Vagina (tissue), 2 donors: ENCODE measurements at regions not wholly inside any gene's neighbourhood (a gene's known extent, or its start where the extent isn't known, plus 50 kb on each side); places are given as distances from the start of the nearest gene placed in this dataset.

Experiments used
- DNase-seq, 2 donors: peaks; one replicate each; pipeline ENCODE4 v3.0.0-alpha.2; 2017; ENCODE audit errors: extremely low spot score in 2 of 2
- H3K27ac ChIP-seq: fragments of 200-600 bp; sonication (generic); one replicate; pipeline ENCODE4 v1.5.1; 2019
- H3K27me3 ChIP-seq: fragments of 200-600 bp; sonication (generic); one replicate; pipeline ENCODE4 v1.5.1; 2019
- H3K36me3 ChIP-seq, 2 donors: fragments of 200-600 bp; sonication (generic); one replicate each; pipeline ENCODE4 v1.5.1; 2017 to 2019
- H3K4me1 ChIP-seq: fragments of 200-600 bp; sonication (generic); one replicate; pipeline ENCODE4 v1.5.1; 2019
- H3K4me3 ChIP-seq, 2 donors: fragments of 200-600 bp; sonication (generic); 1 replicate in 1 of 2; 2 replicates in 1 of 2; pipeline ENCODE4 v1.5.1; 2016 to 2019
- H3K9me3 ChIP-seq: fragments of 200-600 bp; sonication (generic); one replicate; pipeline ENCODE4 v1.5.1; 2019
- POLR2A ChIP-seq, 2 donors: fragments of 450-650 bp; IDR thresholded peaks; one replicate each; pipeline ENCODE4 v1.6.1; 2017; ENCODE audit warnings: antibody characterized with exemption in 2 of 2, mild to moderate bottlenecking in 2 of 2, moderate library complexity in 2 of 2
- POLR2AphosphoS5 ChIP-seq, 2 donors: sonication (generic); formaldehyde crosslinking; IDR thresholded peaks; one replicate each; pipeline ENCODE4 v1.9.0; 2017; ENCODE audit warnings: antibody characterized with exemption in 2 of 2, mild to moderate bottlenecking in 2 of 2, low read depth in 1 of 2; ENCODE audit not compliant: insufficient read depth in 1 of 2
- intact Hi-C: fragments of 100-400 bp; cut with DNase I; formaldehyde crosslinking; loops from one replicate; pipeline ENCODE4 v1.15.1; 2023
- TF ChIP-seq, protein P1 (sequence below), 3 experiments: fragments of 450-650 bp in 2 of 3; fragments of 200-600 bp in 1 of 3; sonication (generic) in 1 of 3; IDR thresholded peaks; one replicate each; pipeline ENCODE4 v1.5.1; 2017 to 2019; ENCODE audit warnings: antibody characterized with exemption in 3 of 3, mild to moderate bottlenecking in 2 of 3, moderate library complexity in 2 of 3

DNA sequence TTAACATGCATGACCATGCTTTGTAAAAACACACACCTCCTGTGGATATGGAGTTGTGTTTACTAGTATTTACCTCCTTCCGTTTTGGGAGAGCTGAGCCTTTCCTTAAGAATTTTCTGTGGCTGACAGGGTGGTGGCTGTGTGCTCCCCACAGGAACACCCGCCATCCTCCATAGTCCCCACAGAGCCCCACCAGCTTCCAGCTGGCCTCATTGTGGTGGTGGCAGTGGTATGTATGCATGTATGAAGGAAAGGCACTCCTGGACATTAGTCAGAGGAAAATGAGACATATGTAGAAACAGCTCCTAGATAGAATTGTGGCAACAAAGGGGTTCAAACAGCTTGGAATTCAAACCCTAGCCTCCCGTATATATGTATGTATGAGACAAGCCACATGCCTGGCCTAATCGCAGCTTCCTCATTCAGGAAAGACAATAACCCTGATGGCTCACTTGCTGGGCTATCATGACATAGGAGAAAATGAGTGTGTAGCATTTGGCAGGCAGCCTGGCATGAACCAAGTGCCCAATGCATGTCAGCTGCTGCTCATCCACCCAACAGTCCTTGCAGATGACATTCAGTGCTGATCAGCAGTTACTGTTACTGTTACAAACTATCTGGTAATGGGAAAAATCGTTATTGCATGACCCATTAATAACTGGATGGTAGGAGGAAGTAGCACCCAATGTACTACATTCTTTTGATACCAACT, 459.7 kb downstream of the EBF1 start:
- intact Hi-C loops = no loop called here
- TF ChIP-seq, protein P1, sequence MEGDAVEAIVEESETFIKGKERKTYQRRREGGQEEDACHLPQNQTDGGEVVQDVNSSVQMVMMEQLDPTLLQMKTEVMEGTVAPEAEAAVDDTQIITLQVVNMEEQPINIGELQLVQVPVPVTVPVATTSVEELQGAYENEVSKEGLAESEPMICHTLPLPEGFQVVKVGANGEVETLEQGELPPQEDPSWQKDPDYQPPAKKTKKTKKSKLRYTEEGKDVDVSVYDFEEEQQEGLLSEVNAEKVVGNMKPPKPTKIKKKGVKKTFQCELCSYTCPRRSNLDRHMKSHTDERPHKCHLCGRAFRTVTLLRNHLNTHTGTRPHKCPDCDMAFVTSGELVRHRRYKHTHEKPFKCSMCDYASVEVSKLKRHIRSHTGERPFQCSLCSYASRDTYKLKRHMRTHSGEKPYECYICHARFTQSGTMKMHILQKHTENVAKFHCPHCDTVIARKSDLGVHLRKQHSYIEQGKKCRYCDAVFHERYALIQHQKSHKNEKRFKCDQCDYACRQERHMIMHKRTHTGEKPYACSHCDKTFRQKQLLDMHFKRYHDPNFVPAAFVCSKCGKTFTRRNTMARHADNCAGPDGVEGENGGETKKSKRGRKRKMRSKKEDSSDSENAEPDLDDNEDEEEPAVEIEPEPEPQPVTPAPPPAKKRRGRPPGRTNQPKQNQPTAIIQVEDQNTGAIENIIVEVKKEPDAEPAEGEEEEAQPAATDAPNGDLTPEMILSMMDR (IDR thresholded peaks at IDR 0.05) = no peak
- TF ChIP-seq POLR2A (IDR thresholded peaks at IDR 0.05) (no peak), POLR2AphosphoS5 (IDR thresholded peaks at IDR 0.05; ENCODE audit: insufficient read depth in 1 of 2, low read depth in 1 of 2) (no peak)

GRCh38 chr5:158638396-158638795, 461.3 kb downstream of the EBF1 start:
- Histone ChIP-seq H3K4me3 (no peak overlapping the region), H3K4me1 (no peaks in the 10 kb centered on the region), H3K27me3 (no peaks in the 10 kb centered on the region), H3K27ac (no peak overlapping the region), H3K9me3 (no peaks in the 10 kb centered on the region), H3K36me3 (no peaks in the 10 kb centered on the region)
- no peak for DNase-seq
- intact Hi-C loops = no loop called here
- TF ChIP-seq, protein P1 (IDR thresholded peaks at IDR 0.05) = no peak

More for the DNA sequence above, 459.7 kb downstream of the EBF1 start:
- Histone ChIP-seq H3K27ac (no peak overlapping the region), H3K36me3 (no peaks in the 10 kb centered on the region), H3K4me3 (no peak overlapping the region), H3K27me3 (no peaks in the 10 kb centered on the region), H3K4me1 (no peaks in the 10 kb centered on the region), H3K9me3 (no peaks in the 10 kb centered on the region)
- no peak for DNase-seq

GRCh38 chr5:158637039-158637438, 462.7 kb downstream of the EBF1 start:
- Histone ChIP-seq H3K9me3 (no peaks in the 10 kb centered on the region), H3K36me3 (no peaks in the 10 kb centered on the region), H3K27ac (no peak overlapping the region), H3K27me3 (no peaks in the 10 kb centered on the region), H3K4me1 (no peaks in the 10 kb centered on the region), H3K4me3 (no peak overlapping the region)
- intact Hi-C loops = no loop called here
- TF ChIP-seq, protein P1 (IDR thresholded peaks at IDR 0.05) = no peak
- TF ChIP-seq POLR2A (IDR thresholded peaks at IDR 0.05) (no peak), POLR2AphosphoS5 (IDR thresholded peaks at IDR 0.05; ENCODE audit: insufficient read depth in 1 of 2, low read depth in 1 of 2) (no peak)
- no peak for DNase-seq

- no peak for TF ChIP-seq POLR2A (IDR thresholded peaks at IDR 0.05)
- no peak for TF ChIP-seq POLR2AphosphoS5 (IDR thresholded peaks at IDR 0.05; ENCODE audit: insufficient read depth in 1 of 2, low read depth in 1 of 2)
- TF ChIP-seq, protein P1 (IDR thresholded peaks at IDR 0.05) = no peak
- Histone ChIP-seq H3K36me3 (no peaks in the 10 kb centered on the region), H3K4me3 (no peak overlapping the region), H3K9me3 (no peaks in the 10 kb centered on the region), H3K27ac (no peak overlapping the region), H3K27me3 (no peaks in the 10 kb centered on the region), H3K4me1 (no peaks in the 10 kb centered on the region)
- intact Hi-C loops = no loop called here
- no peak for DNase-seq
These were observed 464.2 kb downstream of the EBF1 start for GRCh38 chr5:158635565-158635964.

- intact Hi-C loops = no loop called here
- no peak for DNase-seq
- H3K27me3 ChIP-seq = no peaks in the 10 kb centered on the region
- H3K4me1 ChIP-seq = no peaks in the 10 kb centered on the region
- no peak overlapping the region for H3K27ac ChIP-seq
- H3K4me3 ChIP-seq = no peak overlapping the region
- TF ChIP-seq POLR2AphosphoS5 (IDR thresholded peaks at IDR 0.05; ENCODE audit: insufficient read depth in 1 of 2, low read depth in 1 of 2) = no peak
- no peak for TF ChIP-seq POLR2A (IDR thresholded peaks at IDR 0.05)
- TF ChIP-seq, protein P1 (IDR thresholded peaks at IDR 0.05) = no peak
- H3K36me3 ChIP-seq = no peaks in the 10 kb centered on the region
- no peaks in the 10 kb centered on the region for H3K9me3 ChIP-seq
These were observed 465.0 kb downstream of the EBF1 start for GRCh38 chr5:158634714-158635113.
